WTC11 (cell line): ENCODE measurements at regions not wholly inside any gene's neighbourhood (a gene's known extent, or its start where the extent isn't known, plus 50 kb on each side); places are given as distances from the start of the nearest gene placed in this dataset.

Experiments
- ATAC-seq: fragments of 200-7000 bp; cut with Tn5 transposase; 2 replicates; pipeline ENCODE4 v1.10.0; 2021; ENCODE audit warnings: mild to moderate bottlenecking, moderate library complexity
- CTCF ChIA-PET: fragments of 300-600 bp; sonication (Branson Sonifier 250); formaldehyde crosslinking; loops from one replicate; lab custom pipeline; 2021; ENCODE audit warnings: antibody characterized with exemption; lab: Charles Lee
- POLR2A ChIA-PET: fragments of 350-600 bp; sonication (Branson Sonifier 250); formaldehyde crosslinking; loops from one replicate; lab custom pipeline; 2021; ENCODE audit warnings: antibody characterized with exemption; lab: Charles Lee
- DNase-seq: peaks from one replicate; pipeline ENCODE4 v3.0.0; 2021; ENCODE audit warnings: low spot score
- H3K27ac Mint-ChIP-seq: 2 replicates; pipeline ENCODE4 v1.8.0; 2021; ENCODE audit warnings: mixed read lengths
- H3K27me3 Mint-ChIP-seq: 2 replicates; pipeline ENCODE4 v1.8.0; 2021; ENCODE audit warnings: low read depth, mild to moderate bottlenecking, moderate library complexity, mixed read lengths
- H3K36me3 Mint-ChIP-seq: 2 replicates; pipeline ENCODE4 v1.8.0; 2021; ENCODE audit warnings: mixed read lengths
- H3K4me1 Mint-ChIP-seq: 2 replicates; pipeline ENCODE4 v1.8.0; 2022; ENCODE audit warnings: mixed read lengths
- H3K4me3 Mint-ChIP-seq: 2 replicates; pipeline ENCODE4 v1.8.0; 2021; ENCODE audit warnings: mild to moderate bottlenecking, moderate library complexity, mixed read lengths
- H3K9me3 Mint-ChIP-seq: 2 replicates; pipeline ENCODE4 v1.8.0; 2021; ENCODE audit warnings: mixed read lengths
- AR ChIP-seq: fragments of 250-450 bp; sonication (Bioruptor Pico); IDR thresholded peaks from 2 replicates; pipeline ENCODE4 v1.9.0; 2021; ENCODE audit warnings: mild to moderate bottlenecking
- ATF2 ChIP-seq: sonication (generic); formaldehyde crosslinking; IDR thresholded peaks from 2 replicates; pipeline ENCODE4 v1.8.1; 2022; ENCODE audit warnings: low read depth, missing genetic modification reagents, borderline replicate concordance
- E2F1 ChIP-seq: sonication (generic); formaldehyde crosslinking; IDR thresholded peaks from 2 replicates; pipeline ENCODE4 v1.8.0; 2022; ENCODE audit warnings: mild to moderate bottlenecking, missing genetic modification reagents
- E2F4 ChIP-seq: sonication (generic); formaldehyde crosslinking; IDR thresholded peaks from 2 replicates; pipeline ENCODE4 v1.8.1; 2022; ENCODE audit warnings: low read depth, mild to moderate bottlenecking, moderate library complexity, missing genetic modification reagents, borderline replicate concordance
- EMX1 ChIP-seq: fragments of 250-450 bp; sonication (Bioruptor Pico); IDR thresholded peaks from 2 replicates; pipeline ENCODE4 v1.8.0; 2021; ENCODE audit warnings: mild to moderate bottlenecking
- FOXK1 ChIP-seq: sonication (generic); formaldehyde crosslinking; IDR thresholded peaks from 2 replicates; pipeline ENCODE4 v1.8.0; 2022; ENCODE audit warnings: mild to moderate bottlenecking, moderate library complexity, missing genetic modification reagents
- FOXP1 ChIP-seq: sonication (generic); formaldehyde crosslinking; IDR thresholded peaks from 2 replicates; pipeline ENCODE4 v1.8.0; 2022; ENCODE audit warnings: missing genetic modification reagents, mild to moderate bottlenecking, moderate library complexity, borderline replicate concordance
- JAZF1 ChIP-seq: fragments of 250-450 bp; sonication (Bioruptor Pico); IDR thresholded peaks from 2 replicates; pipeline ENCODE4 v1.9.0; 2021; ENCODE audit warnings: moderate library complexity, mild to moderate bottlenecking, inconsistent platforms
- MYBL2 ChIP-seq: sonication (generic); formaldehyde crosslinking; IDR thresholded peaks from 2 replicates; pipeline ENCODE4 v1.8.1; 2023; ENCODE audit warnings: mild to moderate bottlenecking, moderate library complexity, missing genetic modification reagents
- SMAD4 ChIP-seq: sonication (generic); formaldehyde crosslinking; IDR thresholded peaks from 2 replicates; pipeline ENCODE4 v1.8.0; 2022; ENCODE audit warnings: mild to moderate bottlenecking, missing genetic modification reagents
- SP1 ChIP-seq: sonication (generic); formaldehyde crosslinking; conservative IDR thresholded peaks from 2 replicates; pipeline ENCODE4 v1.8.1; 2022; ENCODE audit warnings: missing genetic modification reagents
- TCF7 ChIP-seq: sonication (generic); formaldehyde crosslinking; IDR thresholded peaks from 2 replicates; pipeline ENCODE4 v1.8.0; 2022; ENCODE audit warnings: mild to moderate bottlenecking, low read depth, missing genetic modification reagents, moderate library complexity
- TEAD1 ChIP-seq: sonication (generic); formaldehyde crosslinking; IDR thresholded peaks from 2 replicates; pipeline ENCODE4 v1.8.0; 2022; ENCODE audit warnings: mild to moderate bottlenecking, missing genetic modification reagents
- USF2 ChIP-seq: sonication (generic); formaldehyde crosslinking; IDR thresholded peaks from 2 replicates; pipeline ENCODE4 v1.8.1; 2023; ENCODE audit warnings: mild to moderate bottlenecking, missing genetic modification reagents, moderate library complexity
- ZMAT4 ChIP-seq: fragments of 250-450 bp; sonication (Bioruptor Pico); IDR thresholded peaks from 2 replicates; pipeline ENCODE4 v1.9.0; 2021; ENCODE audit warnings: mild to moderate bottlenecking
- ZNF416 ChIP-seq: fragments of 250-450 bp; sonication (Bioruptor Pico); IDR thresholded peaks from 2 replicates; pipeline ENCODE4 v1.9.0; 2021; ENCODE audit warnings: mild to moderate bottlenecking, inconsistent platforms
- ZNF671 ChIP-seq: fragments of 250-450 bp; sonication (Bioruptor Pico); IDR thresholded peaks from 2 replicates; pipeline ENCODE4 v1.8.0; 2021; ENCODE audit warnings: mild to moderate bottlenecking
- TF ChIP-seq, protein P1 (sequence below): sonication (generic); formaldehyde crosslinking; IDR thresholded peaks from 2 replicates; pipeline ENCODE4 v1.8.1; 2023; ENCODE audit warnings: mild to moderate bottlenecking, missing genetic modification reagents
- TF ChIP-seq, protein P2 (sequence below): sonication (generic); formaldehyde crosslinking; IDR thresholded peaks from 2 replicates; pipeline ENCODE4 v1.8.0; 2023; ENCODE audit warnings: missing genetic modification reagents
- TF ChIP-seq, protein P3 (sequence below): fragments of 250-450 bp; sonication (Bioruptor Pico); IDR thresholded peaks from 2 replicates; pipeline ENCODE4 v1.9.0; 2021; ENCODE audit warnings: mild to moderate bottlenecking, borderline replicate concordance

DNA sequence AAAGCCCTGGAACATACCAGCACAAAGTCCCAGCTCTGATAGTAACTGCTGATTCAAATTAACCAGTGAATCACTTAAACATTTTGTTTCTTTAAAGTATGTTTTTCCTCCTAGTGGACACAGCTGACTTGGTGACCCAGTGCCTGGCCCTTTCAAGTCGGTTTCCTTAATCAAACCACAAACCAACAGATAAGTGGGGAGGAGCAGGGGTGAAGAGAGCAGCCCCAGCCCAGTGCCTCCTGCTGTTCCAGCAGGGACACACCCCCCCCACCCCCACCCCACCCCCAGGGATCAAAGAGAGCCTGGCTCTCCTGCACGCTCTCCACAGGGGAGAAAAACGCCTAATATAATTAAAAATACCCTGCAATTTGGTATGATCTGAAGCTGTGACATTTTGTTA is 55.4 kb upstream of the TBXT start:
- TF ChIP-seq TEAD1 (CRISPR knock-in tag) (no peak), AR (CRISPR knock-in tag) (no peak), EMX1 (CRISPR knock-in tag) (no peak), SMAD4 (CRISPR knock-in tag) (no peak), ZNF671 (CRISPR knock-in tag) (no peak), USF2 (CRISPR knock-in tag) (no peak), MYBL2 (CRISPR knock-in tag) (no peak), ZNF416 (CRISPR knock-in tag) (no peak), FOXP1 (CRISPR knock-in tag) (no peak), E2F1 (CRISPR knock-in tag) (no peak)
- TF ChIP-seq, protein P1, sequence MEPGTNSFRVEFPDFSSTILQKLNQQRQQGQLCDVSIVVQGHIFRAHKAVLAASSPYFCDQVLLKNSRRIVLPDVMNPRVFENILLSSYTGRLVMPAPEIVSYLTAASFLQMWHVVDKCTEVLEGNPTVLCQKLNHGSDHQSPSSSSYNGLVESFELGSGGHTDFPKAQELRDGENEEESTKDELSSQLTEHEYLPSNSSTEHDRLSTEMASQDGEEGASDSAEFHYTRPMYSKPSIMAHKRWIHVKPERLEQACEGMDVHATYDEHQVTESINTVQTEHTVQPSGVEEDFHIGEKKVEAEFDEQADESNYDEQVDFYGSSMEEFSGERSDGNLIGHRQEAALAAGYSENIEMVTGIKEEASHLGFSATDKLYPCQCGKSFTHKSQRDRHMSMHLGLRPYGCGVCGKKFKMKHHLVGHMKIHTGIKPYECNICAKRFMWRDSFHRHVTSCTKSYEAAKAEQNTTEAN (CRISPR knock-in tag) = no peak
- TF ChIP-seq, protein P2, sequence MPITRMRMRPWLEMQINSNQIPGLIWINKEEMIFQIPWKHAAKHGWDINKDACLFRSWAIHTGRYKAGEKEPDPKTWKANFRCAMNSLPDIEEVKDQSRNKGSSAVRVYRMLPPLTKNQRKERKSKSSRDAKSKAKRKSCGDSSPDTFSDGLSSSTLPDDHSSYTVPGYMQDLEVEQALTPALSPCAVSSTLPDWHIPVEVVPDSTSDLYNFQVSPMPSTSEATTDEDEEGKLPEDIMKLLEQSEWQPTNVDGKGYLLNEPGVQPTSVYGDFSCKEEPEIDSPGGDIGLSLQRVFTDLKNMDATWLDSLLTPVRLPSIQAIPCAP (CRISPR knock-in tag) = no peak
- no peaks in the 10 kb centered on the region for H3K9me3 Mint-ChIP-seq
- H3K36me3 Mint-ChIP-seq = no peaks in the 10 kb centered on the region
- ChIA-PET CTCF (no interaction called here), POLR2A (no interaction called here)
- peaks cover 23% of the 10 kb centered on the region for H3K27me3 Mint-ChIP-seq
- peaks cover 4% of the 10 kb centered on the region; the same call in 1 of the 2 replicates for H3K4me1 Mint-ChIP-seq
- no peak for DNase-seq
- ATAC-seq = no peak
- H3K4me3 Mint-ChIP-seq = no peak overlapping the region
- no peak overlapping the region for H3K27ac Mint-ChIP-seq

DNA sequence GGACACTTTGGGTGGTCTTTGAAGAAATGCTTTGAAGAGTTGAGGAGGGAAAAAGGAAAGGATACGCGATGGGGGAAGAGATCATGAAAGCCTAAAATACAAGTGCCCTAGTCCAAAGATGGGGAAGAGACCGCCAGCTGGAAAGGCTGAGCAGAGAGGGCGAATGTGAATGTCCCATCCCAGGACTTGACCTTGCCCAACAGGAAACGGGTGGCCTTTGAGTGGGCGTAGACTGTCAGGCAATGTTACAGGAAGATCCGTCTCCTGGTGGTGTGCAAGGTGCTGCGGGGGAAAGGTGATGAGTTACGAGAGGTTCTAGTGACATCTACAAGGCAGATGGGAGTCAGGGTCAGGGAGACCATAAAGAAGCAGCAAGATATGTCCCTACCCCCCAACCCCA is 55.0 kb upstream of the TBXT start:
- ATAC-seq = no peak
- CTCF ChIA-PET = no interaction called here
- Mint-ChIP-seq H3K36me3 (no peaks in the 10 kb centered on the region), H3K4me3 (no peak overlapping the region), H3K9me3 (no peaks in the 10 kb centered on the region), H3K27me3 (peaks cover 18% of the 10 kb centered on the region), H3K4me1 (peaks cover 4% of the 10 kb centered on the region; the same call in 1 of the 2 replicates), H3K27ac (no peak overlapping the region)
- no peak for DNase-seq
- POLR2A ChIA-PET = no interaction called here
- TF ChIP-seq FOXK1 (CRISPR knock-in tag) (no peak), JAZF1 (no peak), E2F4 (CRISPR knock-in tag) (no peak), ZMAT4 (CRISPR knock-in tag) (no peak), TCF7 (CRISPR knock-in tag) (no peak), SP1 (CRISPR knock-in tag) (no peak), ATF2 (no peak)
- TF ChIP-seq, protein P3, sequence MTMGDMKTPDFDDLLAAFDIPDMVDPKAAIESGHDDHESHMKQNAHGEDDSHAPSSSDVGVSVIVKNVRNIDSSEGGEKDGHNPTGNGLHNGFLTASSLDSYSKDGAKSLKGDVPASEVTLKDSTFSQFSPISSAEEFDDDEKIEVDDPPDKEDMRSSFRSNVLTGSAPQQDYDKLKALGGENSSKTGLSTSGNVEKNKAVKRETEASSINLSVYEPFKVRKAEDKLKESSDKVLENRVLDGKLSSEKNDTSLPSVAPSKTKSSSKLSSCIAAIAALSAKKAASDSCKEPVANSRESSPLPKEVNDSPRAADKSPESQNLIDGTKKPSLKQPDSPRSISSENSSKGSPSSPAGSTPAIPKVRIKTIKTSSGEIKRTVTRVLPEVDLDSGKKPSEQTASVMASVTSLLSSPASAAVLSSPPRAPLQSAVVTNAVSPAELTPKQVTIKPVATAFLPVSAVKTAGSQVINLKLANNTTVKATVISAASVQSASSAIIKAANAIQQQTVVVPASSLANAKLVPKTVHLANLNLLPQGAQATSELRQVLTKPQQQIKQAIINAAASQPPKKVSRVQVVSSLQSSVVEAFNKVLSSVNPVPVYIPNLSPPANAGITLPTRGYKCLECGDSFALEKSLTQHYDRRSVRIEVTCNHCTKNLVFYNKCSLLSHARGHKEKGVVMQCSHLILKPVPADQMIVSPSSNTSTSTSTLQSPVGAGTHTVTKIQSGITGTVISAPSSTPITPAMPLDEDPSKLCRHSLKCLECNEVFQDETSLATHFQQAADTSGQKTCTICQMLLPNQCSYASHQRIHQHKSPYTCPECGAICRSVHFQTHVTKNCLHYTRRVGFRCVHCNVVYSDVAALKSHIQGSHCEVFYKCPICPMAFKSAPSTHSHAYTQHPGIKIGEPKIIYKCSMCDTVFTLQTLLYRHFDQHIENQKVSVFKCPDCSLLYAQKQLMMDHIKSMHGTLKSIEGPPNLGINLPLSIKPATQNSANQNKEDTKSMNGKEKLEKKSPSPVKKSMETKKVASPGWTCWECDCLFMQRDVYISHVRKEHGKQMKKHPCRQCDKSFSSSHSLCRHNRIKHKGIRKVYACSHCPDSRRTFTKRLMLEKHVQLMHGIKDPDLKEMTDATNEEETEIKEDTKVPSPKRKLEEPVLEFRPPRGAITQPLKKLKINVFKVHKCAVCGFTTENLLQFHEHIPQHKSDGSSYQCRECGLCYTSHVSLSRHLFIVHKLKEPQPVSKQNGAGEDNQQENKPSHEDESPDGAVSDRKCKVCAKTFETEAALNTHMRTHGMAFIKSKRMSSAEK (CRISPR knock-in tag) = no peak
